WTC11 (cell line): ENCODE measurements at regions not wholly inside any gene's neighbourhood (a gene's known extent, or its start where the extent isn't known, plus 50 kb on each side); places are given as distances from the start of the nearest gene placed in this dataset.

Experiments
- CTCF ChIP-seq: fragments of 200-600 bp; IDR thresholded peaks from 2 replicates; pipeline ENCODE4 v1.8.0; 2022; ENCODE audit warnings: antibody characterized with exemption
- FOXP1 ChIP-seq: sonication (generic); formaldehyde crosslinking; IDR thresholded peaks from 2 replicates; pipeline ENCODE4 v1.8.0; 2022; ENCODE audit warnings: missing genetic modification reagents, mild to moderate bottlenecking, moderate library complexity, borderline replicate concordance
- IRF2 ChIP-seq: sonication (generic); formaldehyde crosslinking; IDR thresholded peaks from 2 replicates; pipeline ENCODE4 v1.8.0; 2022; ENCODE audit warnings: low read depth, missing genetic modification reagents, borderline replicate concordance
- JUN ChIP-seq: sonication (generic); formaldehyde crosslinking; IDR thresholded peaks from 2 replicates; pipeline ENCODE4 v1.8.0; 2023; ENCODE audit warnings: mild to moderate bottlenecking, missing genetic modification reagents
- NFYB ChIP-seq: sonication (generic); formaldehyde crosslinking; conservative IDR thresholded peaks from 2 replicates; pipeline ENCODE4 v1.8.0; 2022; ENCODE audit warnings: low read depth, missing genetic modification reagents
- NR1H2 ChIP-seq: sonication (generic); formaldehyde crosslinking; IDR thresholded peaks from 2 replicates; pipeline ENCODE4 v1.9.0; 2021; ENCODE audit warnings: mild to moderate bottlenecking, moderate library complexity, missing genetic modification reagents
- NR3C1 ChIP-seq: sonication (generic); formaldehyde crosslinking; conservative IDR thresholded peaks from 2 replicates; pipeline ENCODE4 v1.8.1; 2023; ENCODE audit warnings: low read depth, mild to moderate bottlenecking, missing genetic modification reagents
- SMAD3 ChIP-seq: sonication (generic); formaldehyde crosslinking; IDR thresholded peaks from 2 replicates; pipeline ENCODE4 v1.8.0; 2022; ENCODE audit warnings: missing genetic modification reagents, mild to moderate bottlenecking, borderline replicate concordance
- TF ChIP-seq, protein P1 (sequence below): sonication (generic); formaldehyde crosslinking; IDR thresholded peaks from 2 replicates; pipeline ENCODE4 v1.8.1; 2023; ENCODE audit warnings: mild to moderate bottlenecking, missing genetic modification reagents, borderline replicate concordance
- TF ChIP-seq, protein P2 (sequence below): sonication (generic); formaldehyde crosslinking; IDR thresholded peaks from 2 replicates; pipeline ENCODE4 v1.8.1; 2023; ENCODE audit warnings: mild to moderate bottlenecking, missing genetic modification reagents

DNA sequence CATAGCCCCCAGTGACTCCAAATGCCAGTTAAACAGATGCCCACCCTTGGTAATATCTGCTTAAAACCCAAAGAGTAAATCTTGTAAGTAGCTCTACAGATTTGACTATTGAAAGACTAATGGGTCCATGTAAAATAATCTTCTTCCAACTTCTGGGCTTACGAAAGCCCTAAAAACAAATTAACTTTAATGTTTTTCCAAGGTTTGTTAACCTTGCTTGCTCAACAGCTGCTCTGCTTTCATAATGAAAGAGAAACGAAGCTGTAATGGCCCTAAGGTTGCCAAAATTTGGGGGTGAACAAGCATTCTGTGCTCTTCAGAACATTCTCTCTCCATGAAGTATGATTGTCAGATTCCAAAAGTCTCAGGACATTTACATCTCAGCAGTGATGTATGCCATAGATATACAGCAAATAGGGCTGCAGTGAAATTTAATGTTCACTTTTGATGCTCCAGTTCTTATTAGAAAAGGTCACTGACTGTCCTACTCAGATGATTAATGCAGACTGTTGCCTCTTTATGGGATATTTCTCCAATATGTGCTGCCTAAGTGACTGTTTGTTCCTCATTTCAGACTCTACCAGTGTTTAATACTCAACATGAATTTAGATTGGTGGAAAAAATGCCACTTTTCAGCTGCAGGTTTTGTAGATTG is 436.3 kb upstream of the CHST9 start:
- no peak for TF ChIP-seq CTCF
- TF ChIP-seq, protein P1, sequence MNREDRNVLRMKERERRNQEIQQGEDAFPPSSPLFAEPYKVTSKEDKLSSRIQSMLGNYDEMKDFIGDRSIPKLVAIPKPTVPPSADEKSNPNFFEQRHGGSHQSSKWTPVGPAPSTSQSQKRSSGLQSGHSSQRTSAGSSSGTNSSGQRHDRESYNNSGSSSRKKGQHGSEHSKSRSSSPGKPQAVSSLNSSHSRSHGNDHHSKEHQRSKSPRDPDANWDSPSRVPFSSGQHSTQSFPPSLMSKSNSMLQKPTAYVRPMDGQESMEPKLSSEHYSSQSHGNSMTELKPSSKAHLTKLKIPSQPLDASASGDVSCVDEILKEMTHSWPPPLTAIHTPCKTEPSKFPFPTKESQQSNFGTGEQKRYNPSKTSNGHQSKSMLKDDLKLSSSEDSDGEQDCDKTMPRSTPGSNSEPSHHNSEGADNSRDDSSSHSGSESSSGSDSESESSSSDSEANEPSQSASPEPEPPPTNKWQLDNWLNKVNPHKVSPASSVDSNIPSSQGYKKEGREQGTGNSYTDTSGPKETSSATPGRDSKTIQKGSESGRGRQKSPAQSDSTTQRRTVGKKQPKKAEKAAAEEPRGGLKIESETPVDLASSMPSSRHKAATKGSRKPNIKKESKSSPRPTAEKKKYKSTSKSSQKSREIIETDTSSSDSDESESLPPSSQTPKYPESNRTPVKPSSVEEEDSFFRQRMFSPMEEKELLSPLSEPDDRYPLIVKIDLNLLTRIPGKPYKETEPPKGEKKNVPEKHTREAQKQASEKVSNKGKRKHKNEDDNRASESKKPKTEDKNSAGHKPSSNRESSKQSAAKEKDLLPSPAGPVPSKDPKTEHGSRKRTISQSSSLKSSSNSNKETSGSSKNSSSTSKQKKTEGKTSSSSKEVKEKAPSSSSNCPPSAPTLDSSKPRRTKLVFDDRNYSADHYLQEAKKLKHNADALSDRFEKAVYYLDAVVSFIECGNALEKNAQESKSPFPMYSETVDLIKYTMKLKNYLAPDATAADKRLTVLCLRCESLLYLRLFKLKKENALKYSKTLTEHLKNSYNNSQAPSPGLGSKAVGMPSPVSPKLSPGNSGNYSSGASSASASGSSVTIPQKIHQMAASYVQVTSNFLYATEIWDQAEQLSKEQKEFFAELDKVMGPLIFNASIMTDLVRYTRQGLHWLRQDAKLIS (CRISPR knock-in tag): no peak
- TF ChIP-seq NR3C1 (CRISPR knock-in tag): no peak
- no peak for TF ChIP-seq SMAD3 (CRISPR knock-in tag)
- TF ChIP-seq IRF2 (CRISPR knock-in tag): no peak
- TF ChIP-seq JUN (CRISPR knock-in tag): no peak
- TF ChIP-seq NR1H2: no peak
- no peak for TF ChIP-seq FOXP1
- TF ChIP-seq, protein P2, sequence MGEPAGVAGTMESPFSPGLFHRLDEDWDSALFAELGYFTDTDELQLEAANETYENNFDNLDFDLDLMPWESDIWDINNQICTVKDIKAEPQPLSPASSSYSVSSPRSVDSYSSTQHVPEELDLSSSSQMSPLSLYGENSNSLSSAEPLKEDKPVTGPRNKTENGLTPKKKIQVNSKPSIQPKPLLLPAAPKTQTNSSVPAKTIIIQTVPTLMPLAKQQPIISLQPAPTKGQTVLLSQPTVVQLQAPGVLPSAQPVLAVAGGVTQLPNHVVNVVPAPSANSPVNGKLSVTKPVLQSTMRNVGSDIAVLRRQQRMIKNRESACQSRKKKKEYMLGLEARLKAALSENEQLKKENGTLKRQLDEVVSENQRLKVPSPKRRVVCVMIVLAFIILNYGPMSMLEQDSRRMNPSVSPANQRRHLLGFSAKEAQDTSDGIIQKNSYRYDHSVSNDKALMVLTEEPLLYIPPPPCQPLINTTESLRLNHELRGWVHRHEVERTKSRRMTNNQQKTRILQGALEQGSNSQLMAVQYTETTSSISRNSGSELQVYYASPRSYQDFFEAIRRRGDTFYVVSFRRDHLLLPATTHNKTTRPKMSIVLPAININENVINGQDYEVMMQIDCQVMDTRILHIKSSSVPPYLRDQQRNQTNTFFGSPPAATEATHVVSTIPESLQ (CRISPR knock-in tag): no peak
- no peak for TF ChIP-seq NFYB (CRISPR knock-in tag)
